ENCODE measurements at regions not wholly inside any gene's neighbourhood (a gene's known extent, or its start where the extent isn't known, plus 50 kb on each side); places are given as distances from the start of the nearest gene placed in this dataset.
A peak's percentile ranks its signal among the peaks of the same experiment; 100 is the strongest.

DNA sequence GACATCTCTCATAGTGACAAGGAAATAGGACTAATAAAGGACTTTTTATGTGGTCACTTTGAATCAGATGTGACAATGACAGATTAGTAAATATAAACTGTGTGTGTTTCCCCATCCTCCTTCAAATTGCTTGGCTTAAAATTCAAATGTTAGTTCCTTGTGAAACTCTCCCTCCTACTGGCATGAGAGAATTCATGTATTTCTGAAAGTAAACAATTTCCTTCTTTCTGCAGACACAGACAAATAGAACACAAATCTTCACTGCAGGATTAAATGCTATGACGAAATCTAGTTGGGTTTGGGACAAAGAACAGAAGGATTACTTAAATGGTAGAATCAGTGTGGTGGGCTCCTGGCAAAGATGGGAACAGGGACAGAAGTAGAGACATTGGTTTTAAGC is 328.7 kb upstream of the FAM98A start:
- Mint-ChIP-seq H3K36me3 (peaks cover 2% of the 10 kb centered on the region), H3K27ac (no peak overlapping the region), H3K9me3 (peaks cover 3% of the 10 kb centered on the region), H3K4me3 (no peak overlapping the region), H3K27me3 (ENCODE audit: insufficient read depth, low read depth) (peaks cover 3% of the 10 kb centered on the region), H3K4me1 (peaks cover 14% of the 10 kb centered on the region)
- H4K20me1 ChIP-seq (ENCODE audit: low read depth): no peaks in the 10 kb centered on the region
- H3K9ac ChIP-seq: no peak overlapping the region
- TF ChIP-seq EZH2 (IDR thresholded peaks at IDR 0.05): no peak
- no peak for DNase-seq (ENCODE audit: low spot score)
- H3K9me3 ChIP-seq (ENCODE audit: low read depth): no peaks in the 10 kb centered on the region
- no peaks in the 10 kb centered on the region for H3K27me3 ChIP-seq
- no peaks in the 10 kb centered on the region for H3K36me3 ChIP-seq
- no peaks in the 10 kb centered on the region for H3K4me1 ChIP-seq
- H3K79me2 ChIP-seq (ENCODE audit: low read depth): no peaks in the 10 kb centered on the region
- H2AFZ ChIP-seq (replicated peaks): no peak overlapping the region
- no peaks in the 10 kb centered on the region for H3F3A ChIP-seq (ENCODE audit: low read depth)
- H3K4me2 ChIP-seq: no peak overlapping the region
- H3K4me3 ChIP-seq: no peak overlapping the region
- H3K27ac ChIP-seq: no peak overlapping the region

DNA sequence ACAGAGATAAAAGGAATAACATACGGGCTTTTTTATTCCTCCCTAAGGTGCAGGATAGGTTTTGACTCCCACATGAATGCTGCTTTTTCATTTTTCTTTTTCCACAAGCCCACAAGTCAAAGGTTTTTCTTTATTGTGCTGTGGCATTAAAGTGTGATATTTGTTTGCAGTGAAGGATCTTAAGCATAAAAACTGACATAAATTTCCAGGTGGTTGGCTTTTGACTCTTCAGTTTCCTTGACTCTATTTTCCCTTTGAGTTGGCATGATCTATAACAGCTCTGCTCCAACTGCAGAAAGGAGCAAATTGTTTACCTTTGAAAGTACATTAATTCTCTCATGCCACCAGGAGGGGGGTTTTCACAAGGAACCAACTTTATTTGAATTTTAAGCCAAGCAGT is 326.2 kb upstream of the FAM98A start:
- TF ChIP-seq, protein P1, sequence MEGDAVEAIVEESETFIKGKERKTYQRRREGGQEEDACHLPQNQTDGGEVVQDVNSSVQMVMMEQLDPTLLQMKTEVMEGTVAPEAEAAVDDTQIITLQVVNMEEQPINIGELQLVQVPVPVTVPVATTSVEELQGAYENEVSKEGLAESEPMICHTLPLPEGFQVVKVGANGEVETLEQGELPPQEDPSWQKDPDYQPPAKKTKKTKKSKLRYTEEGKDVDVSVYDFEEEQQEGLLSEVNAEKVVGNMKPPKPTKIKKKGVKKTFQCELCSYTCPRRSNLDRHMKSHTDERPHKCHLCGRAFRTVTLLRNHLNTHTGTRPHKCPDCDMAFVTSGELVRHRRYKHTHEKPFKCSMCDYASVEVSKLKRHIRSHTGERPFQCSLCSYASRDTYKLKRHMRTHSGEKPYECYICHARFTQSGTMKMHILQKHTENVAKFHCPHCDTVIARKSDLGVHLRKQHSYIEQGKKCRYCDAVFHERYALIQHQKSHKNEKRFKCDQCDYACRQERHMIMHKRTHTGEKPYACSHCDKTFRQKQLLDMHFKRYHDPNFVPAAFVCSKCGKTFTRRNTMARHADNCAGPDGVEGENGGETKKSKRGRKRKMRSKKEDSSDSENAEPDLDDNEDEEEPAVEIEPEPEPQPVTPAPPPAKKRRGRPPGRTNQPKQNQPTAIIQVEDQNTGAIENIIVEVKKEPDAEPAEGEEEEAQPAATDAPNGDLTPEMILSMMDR (IDR thresholded peaks at IDR 0.05): no peak
- TF ChIP-seq EZH2 (IDR thresholded peaks at IDR 0.05) (no peak), EZH2phosphoT487 (IDR thresholded peaks at IDR 0.05) (no peak)
- Histone ChIP-seq H2AFZ (replicated peaks) (no peak overlapping the region), H3K79me2 (ENCODE audit: low read depth) (no peaks in the 10 kb centered on the region), H4K20me1 (ENCODE audit: low read depth) (no peaks in the 10 kb centered on the region), H3K9me3 (ENCODE audit: low read depth) (no peaks in the 10 kb centered on the region), H3K36me3 (no peaks in the 10 kb centered on the region), H3K4me3 (no peak overlapping the region), H3K9ac (no peak overlapping the region), H3K27ac (no peak overlapping the region), H3K27me3 (no peaks in the 10 kb centered on the region), H3F3A (ENCODE audit: low read depth) (no peaks in the 10 kb centered on the region), H3K4me2 (no peak overlapping the region), H3K4me1 (no peaks in the 10 kb centered on the region)
- H3K27ac Mint-ChIP-seq: no peak overlapping the region
- peaks cover 9% of the 10 kb centered on the region for H3K9me3 Mint-ChIP-seq
- peaks cover 3% of the 10 kb centered on the region for H3K27me3 Mint-ChIP-seq (ENCODE audit: insufficient read depth, low read depth)
- H3K4me3 Mint-ChIP-seq: no peak overlapping the region
- no peak for DNase-seq (ENCODE audit: low spot score)
- peaks cover 14% of the 10 kb centered on the region for H3K4me1 Mint-ChIP-seq
- peaks cover 2% of the 10 kb centered on the region for H3K36me3 Mint-ChIP-seq

DNA sequence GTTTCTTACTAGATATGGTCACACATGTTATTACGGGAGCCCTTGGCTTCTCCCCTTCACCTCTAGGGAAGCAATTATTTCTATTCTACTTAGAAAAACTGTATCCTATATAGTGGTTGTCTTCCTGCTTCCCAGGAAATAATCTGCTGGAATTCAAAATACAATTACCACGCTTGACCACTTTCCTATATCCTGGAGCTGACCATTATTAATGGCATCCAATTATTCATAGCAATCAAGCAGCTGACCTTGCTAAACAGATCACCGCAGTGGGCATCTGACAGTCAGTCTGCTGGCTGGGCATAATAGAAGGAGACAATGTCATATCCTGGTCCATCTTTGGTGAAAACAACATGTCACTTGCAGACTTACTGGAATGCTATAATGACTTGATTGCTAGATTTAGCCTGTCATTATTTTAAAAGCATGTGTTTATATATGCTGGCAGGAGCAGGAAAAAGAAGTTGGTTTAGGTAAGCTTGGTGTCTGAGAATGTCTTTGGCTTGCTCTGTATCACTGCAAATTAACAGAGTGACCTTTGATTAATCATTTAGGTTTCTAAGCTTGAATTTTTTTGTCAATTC is 325.6 kb upstream of the FAM98A start:
- Histone ChIP-seq H3K4me1 (no peaks in the 10 kb centered on the region), H3K9ac (no peak overlapping the region), H3F3A (ENCODE audit: low read depth) (no peaks in the 10 kb centered on the region), H3K4me3 (no peak overlapping the region), H3K9me3 (ENCODE audit: low read depth) (no peaks in the 10 kb centered on the region), H2AFZ (replicated peaks) (no peak overlapping the region), H3K79me2 (ENCODE audit: low read depth) (no peaks in the 10 kb centered on the region), H3K27me3 (no peaks in the 10 kb centered on the region), H3K27ac (no peak overlapping the region), H3K4me2 (no peak overlapping the region), H4K20me1 (ENCODE audit: low read depth) (no peaks in the 10 kb centered on the region), H3K36me3 (no peaks in the 10 kb centered on the region)
- peaks cover 4% of the 10 kb centered on the region for H3K27me3 Mint-ChIP-seq (ENCODE audit: insufficient read depth, low read depth)
- H3K9me3 Mint-ChIP-seq: peaks cover 9% of the 10 kb centered on the region
- TF ChIP-seq, protein P1 (IDR thresholded peaks at IDR 0.05): no peak
- TF ChIP-seq EZH2phosphoT487 (IDR thresholded peaks at IDR 0.05) (no peak), EZH2 (IDR thresholded peaks at IDR 0.05) (no peak)
- H3K4me1 Mint-ChIP-seq: peaks cover 14% of the 10 kb centered on the region
- DNase-seq (ENCODE audit: low spot score): no peak
- no peak overlapping the region for H3K4me3 Mint-ChIP-seq
- H3K36me3 Mint-ChIP-seq: peaks cover 2% of the 10 kb centered on the region
- no peak overlapping the region for H3K27ac Mint-ChIP-seq

DNA sequence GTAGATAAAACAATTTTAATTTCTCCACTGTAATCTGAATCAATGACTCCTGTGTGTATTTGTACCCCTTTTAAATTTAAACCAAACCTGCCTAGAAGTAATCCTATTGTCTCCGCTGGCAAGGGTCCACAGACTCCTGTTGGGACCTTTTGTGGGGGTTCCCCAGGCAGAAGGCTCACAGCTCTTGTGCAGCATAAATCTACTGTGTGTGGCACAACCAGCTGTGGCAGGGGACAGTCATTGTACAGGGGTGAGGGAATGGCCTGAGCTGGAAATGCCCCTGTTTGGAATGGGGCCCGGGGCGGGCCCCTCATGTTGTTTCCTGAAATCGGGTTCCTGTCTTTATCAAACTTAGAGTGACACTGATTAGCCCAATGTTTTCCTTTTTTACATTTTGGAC is 318.2 kb upstream of the FAM98A start:
- H3K27me3 Mint-ChIP-seq (ENCODE audit: insufficient read depth, low read depth): peaks cover 2% of the 10 kb centered on the region
- Histone ChIP-seq H3K4me1 (peaks cover 4% of the 10 kb centered on the region), H4K20me1 (ENCODE audit: low read depth) (no peaks in the 10 kb centered on the region), H3K9me3 (ENCODE audit: low read depth) (no peaks in the 10 kb centered on the region), H3K36me3 (no peaks in the 10 kb centered on the region), H3K4me2 (no peak overlapping the region), H3K27me3 (no peaks in the 10 kb centered on the region), H3K79me2 (ENCODE audit: low read depth) (no peaks in the 10 kb centered on the region), H3K9ac (no peak overlapping the region), H2AFZ (replicated peaks) (no peak overlapping the region), H3F3A (ENCODE audit: low read depth) (peaks cover 6% of the 10 kb centered on the region), H3K4me3 (no peak overlapping the region), H3K27ac (no peak overlapping the region)
- H3K36me3 Mint-ChIP-seq: peaks cover 6% of the 10 kb centered on the region
- DNase-seq (ENCODE audit: low spot score): peak; percentile 20
- TF ChIP-seq, protein P1 (IDR thresholded peaks at IDR 0.05): no peak
- no peak for TF ChIP-seq EZH2phosphoT487 (IDR thresholded peaks at IDR 0.05)
- no peak for TF ChIP-seq EZH2 (IDR thresholded peaks at IDR 0.05)
- H3K4me1 Mint-ChIP-seq: peaks cover 24% of the 10 kb centered on the region
- peak overlapping the region; percentile 92 for H3K27ac Mint-ChIP-seq
- H3K9me3 Mint-ChIP-seq: peaks cover 23% of the 10 kb centered on the region
- H3K4me3 Mint-ChIP-seq: peak overlapping the region; percentile 48

All from neural progenitor cell (in vitro differentiated cells).